H9 (cell line): ENCODE measurements at regions not wholly inside any gene's neighbourhood (a gene's known extent, or its start where the extent isn't known, plus 50 kb on each side); places are given as distances from the start of the nearest gene placed in this dataset.
"Not testable (repeated sequence)": the region's sequence is repeated elsewhere in the genome, so short reads cannot be mapped to it uniquely, and the experiment has no call there.

Experiments
- DNase-seq: peaks from one replicate; pipeline ENCODE4 v3.0.0-alpha.2; 2017
- H2AFZ ChIP-seq: one replicate; pipeline ENCODE4 v1.6.1; 2013; ENCODE audit warnings: mild to moderate bottlenecking, low read length, control low read depth, moderate library complexity
- H2AK5ac ChIP-seq: 2 replicates; pipeline ENCODE4 v1.6.1; 2013; ENCODE audit warnings: low read length, control low read depth, mixed read lengths; ENCODE audit not compliant: insufficient read length
- H2BK120ac ChIP-seq: one replicate; pipeline ENCODE4 v1.6.1; 2013; ENCODE audit warnings: low read depth, mild to moderate bottlenecking, low read length, control low read depth, inconsistent platforms; ENCODE audit not compliant: poor library complexity, severe bottlenecking
- H2BK12ac ChIP-seq: 2 replicates; pipeline ENCODE4 v1.6.1; 2013; ENCODE audit warnings: low read length, control low read depth, mixed read lengths, low read depth; ENCODE audit not compliant: insufficient read length
- H2BK15ac ChIP-seq: 2 replicates; pipeline ENCODE4 v1.6.1; 2013; ENCODE audit warnings: low read depth, low read length, control low read depth
- H2BK20ac ChIP-seq: one replicate; pipeline ENCODE4 v1.6.1; 2013; ENCODE audit warnings: low read depth, mild to moderate bottlenecking, low read length, control low read depth, inconsistent platforms; ENCODE audit not compliant: poor library complexity, severe bottlenecking
- H2BK5ac ChIP-seq: 2 replicates; pipeline ENCODE4 v1.6.1; 2013; ENCODE audit warnings: low read length, control low read depth, mixed read lengths; ENCODE audit not compliant: insufficient read length
- H3K14ac ChIP-seq: 2 replicates; pipeline ENCODE4 v1.6.1; 2013; ENCODE audit warnings: low read length, control low read depth; ENCODE audit not compliant: insufficient read depth
- H3K18ac ChIP-seq: 2 replicates; pipeline ENCODE4 v1.6.1; 2013; ENCODE audit warnings: low read depth, mild to moderate bottlenecking, mixed read lengths, low read length, control low read depth; ENCODE audit not compliant: insufficient read length
- H3K23ac ChIP-seq: 2 replicates; pipeline ENCODE4 v1.6.1; 2013; ENCODE audit warnings: low read length, control low read depth, mixed read lengths, low read depth; ENCODE audit not compliant: insufficient read length
- H3K23me2 ChIP-seq: 2 replicates; pipeline ENCODE4 v1.6.1; 2013; ENCODE audit warnings: low read depth, mild to moderate bottlenecking, mixed read lengths, low read length, control low read depth; ENCODE audit not compliant: insufficient read length, poor library complexity, severe bottlenecking
- H3K27ac ChIP-seq: 2 replicates; pipeline ENCODE4 v1.5.1; 2013; ENCODE audit warnings: low read length, control low read depth, mixed read lengths, low read depth; ENCODE audit not compliant: insufficient read length
- H3K27me3 ChIP-seq: 2 replicates; pipeline ENCODE4 v1.6.1; 2013; ENCODE audit warnings: low read length, control low read depth, inconsistent platforms; ENCODE audit not compliant: insufficient read depth
- H3K4ac ChIP-seq: 2 replicates; pipeline ENCODE4 v1.6.1; 2013; ENCODE audit warnings: low read depth, mild to moderate bottlenecking, control low read depth, inconsistent platforms, low read length, moderate library complexity
- H3K4me1 ChIP-seq: 2 replicates; pipeline ENCODE4 v1.6.1; 2013; ENCODE audit warnings: low read length, control low read depth, inconsistent platforms; ENCODE audit not compliant: insufficient read depth
- H3K4me2 ChIP-seq: 2 replicates; pipeline ENCODE4 v1.6.1; 2013; ENCODE audit warnings: low read length, control low read depth, mixed read lengths; ENCODE audit not compliant: insufficient read length, insufficient read depth
- H3K56ac ChIP-seq: 2 replicates; pipeline ENCODE4 v1.6.1; 2013; ENCODE audit warnings: low read depth, mild to moderate bottlenecking, mixed read lengths, low read length, control low read depth; ENCODE audit not compliant: insufficient read length
- H3K79me1 ChIP-seq: 2 replicates; pipeline ENCODE4 v1.6.1; 2013; ENCODE audit warnings: low read depth, mild to moderate bottlenecking, moderate library complexity, low read length, control low read depth, inconsistent platforms; ENCODE audit not compliant: insufficient read depth, poor library complexity, severe bottlenecking
- H3K79me2 ChIP-seq: 2 replicates; pipeline ENCODE4 v1.6.1; 2013; ENCODE audit warnings: low read length, control low read depth, inconsistent platforms; ENCODE audit not compliant: insufficient read depth
- H3K9ac ChIP-seq: 2 replicates; pipeline ENCODE4 v1.6.1; 2013; ENCODE audit warnings: low read length, control low read depth, mixed read lengths; ENCODE audit not compliant: insufficient read length; ENCODE audit errors: extremely low read depth
- H3K9me3 ChIP-seq: one replicate; pipeline ENCODE4 v1.6.1; 2013; ENCODE audit warnings: low read depth, low read length, inconsistent platforms; ENCODE audit not compliant: control insufficient read depth
- H3T11ph ChIP-seq: one replicate; pipeline ENCODE4 v1.6.1; 2013; ENCODE audit warnings: mild to moderate bottlenecking, low read length, control low read depth, inconsistent platforms
- H4K20me1 ChIP-seq: one replicate; pipeline ENCODE4 v1.6.1; 2013; ENCODE audit not compliant: control insufficient read depth, insufficient read length, insufficient read depth
- H4K5ac ChIP-seq: 2 replicates; pipeline ENCODE4 v1.6.1; 2013; ENCODE audit warnings: low read depth, mild to moderate bottlenecking, mixed read lengths, low read length, control low read depth; ENCODE audit not compliant: insufficient read length
- H4K8ac ChIP-seq: replicated peaks from 2 replicates; pipeline ENCODE4 v1.6.1; 2013; ENCODE audit warnings: low read length, control low read depth, mixed read lengths, low read depth; ENCODE audit not compliant: insufficient read length
- H4K91ac ChIP-seq: 2 replicates; pipeline ENCODE4 v1.6.1; 2013; ENCODE audit warnings: low read depth, mild to moderate bottlenecking, moderate library complexity, mixed read lengths, low read length, control low read depth; ENCODE audit not compliant: insufficient read length
- H3K27ac Mint-ChIP-seq, 3 experiments: 2 replicates in 2 of 3; 3 replicates in 1 of 3; pipeline ENCODE4 v1.8.0; 2020 to 2021; ENCODE audit warnings: mixed read lengths in 3 of 3, mild to moderate bottlenecking in 1 of 3, moderate library complexity in 1 of 3
- H3K27me3 Mint-ChIP-seq: 2 replicates; pipeline ENCODE4 v1.8.0; 2021; ENCODE audit warnings: low read depth, mild to moderate bottlenecking, moderate library complexity, mixed read lengths
- H3K36me3 Mint-ChIP-seq, 3 experiments: 2 replicates in 2 of 3; 3 replicates in 1 of 3; pipeline ENCODE4 v1.8.0; 2020 to 2021; ENCODE audit warnings: low read depth in 3 of 3, mixed read lengths in 3 of 3; ENCODE audit not compliant: insufficient read depth in 1 of 3
- H3K4me1 Mint-ChIP-seq, 2 experiments: 2 replicates each; pipeline ENCODE4 v1.8.0; 2020; ENCODE audit warnings: mixed read lengths in 2 of 2
- H3K4me3 Mint-ChIP-seq, 2 experiments: 2 replicates in 1 of 2; 3 replicates in 1 of 2; pipeline ENCODE4 v1.8.0; 2020 to 2021; ENCODE audit warnings: mild to moderate bottlenecking in 2 of 2, mixed read lengths in 2 of 2, moderate library complexity in 1 of 2
- H3K9me3 Mint-ChIP-seq, 2 experiments: 2 replicates in 1 of 2; 3 replicates in 1 of 2; pipeline ENCODE4 v1.8.0; 2020; ENCODE audit warnings: mild to moderate bottlenecking in 2 of 2, mixed read lengths in 2 of 2, moderate library complexity in 1 of 2
- WGBS: extraction: QIAGEN DNeasy Blood & Tissue Kit; methylation state at CpG from one replicate; pipeline ENCODE4 v1.1.7; 2013; ENCODE audit warnings: missing lambda C conversion rate, low lambda C conversion rate, mixed read lengths; ENCODE audit not compliant: insufficient read length; ENCODE audit errors: extremely low coverage; 5-methylcytosine and 5-hydroxymethylcytosine counted together

DNA sequence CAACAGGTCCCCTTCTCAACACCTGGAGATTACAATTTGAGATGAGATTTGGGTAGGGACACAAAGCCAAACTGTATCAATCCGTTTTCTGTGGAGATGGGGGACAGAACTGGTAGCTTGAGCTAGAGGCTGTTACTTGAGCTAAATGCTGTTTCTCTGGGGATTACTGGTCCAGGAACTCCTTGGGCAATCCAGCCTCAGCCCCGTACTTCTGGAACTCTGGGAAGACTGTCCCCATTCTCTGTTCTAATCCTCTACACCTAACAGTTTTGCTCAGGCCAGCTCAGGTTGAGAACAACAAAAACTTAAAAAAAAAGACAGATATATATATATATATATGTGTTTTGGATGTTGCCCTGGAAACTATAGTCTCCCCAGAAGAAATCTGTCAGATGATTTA, 255.0 kb downstream of the GOLGA6L6 start:
- not testable (repeated sequence) for H3K36me3 Mint-ChIP-seq, H3K56ac ChIP-seq, H3K4me1 Mint-ChIP-seq, H2BK15ac ChIP-seq, DNase-seq, H3K27me3 ChIP-seq, H3K9ac ChIP-seq, H3K79me1 ChIP-seq, H3K27ac ChIP-seq, H3K23ac ChIP-seq, H2AK5ac ChIP-seq, H2BK120ac ChIP-seq, H3K4me3 Mint-ChIP-seq, H3K4ac ChIP-seq, H2AFZ ChIP-seq, H3K79me2 ChIP-seq, H3K27me3 Mint-ChIP-seq, H2BK12ac ChIP-seq, H2BK20ac ChIP-seq, H3K27ac Mint-ChIP-seq, H3K14ac ChIP-seq, H3K4me1 ChIP-seq, H3K23me2 ChIP-seq, H3K4me2 ChIP-seq, H3K18ac ChIP-seq, H3K9me3 Mint-ChIP-seq, H4K8ac ChIP-seq, H3T11ph ChIP-seq, H2BK5ac ChIP-seq, H4K20me1 ChIP-seq, H4K5ac ChIP-seq, H4K91ac ChIP-seq
- H3K9me3 ChIP-seq: peaks cover 93% of the 10 kb centered on the region
- WGBS: no CpG with 5 or more reads among the region's 2 CpGs

DNA sequence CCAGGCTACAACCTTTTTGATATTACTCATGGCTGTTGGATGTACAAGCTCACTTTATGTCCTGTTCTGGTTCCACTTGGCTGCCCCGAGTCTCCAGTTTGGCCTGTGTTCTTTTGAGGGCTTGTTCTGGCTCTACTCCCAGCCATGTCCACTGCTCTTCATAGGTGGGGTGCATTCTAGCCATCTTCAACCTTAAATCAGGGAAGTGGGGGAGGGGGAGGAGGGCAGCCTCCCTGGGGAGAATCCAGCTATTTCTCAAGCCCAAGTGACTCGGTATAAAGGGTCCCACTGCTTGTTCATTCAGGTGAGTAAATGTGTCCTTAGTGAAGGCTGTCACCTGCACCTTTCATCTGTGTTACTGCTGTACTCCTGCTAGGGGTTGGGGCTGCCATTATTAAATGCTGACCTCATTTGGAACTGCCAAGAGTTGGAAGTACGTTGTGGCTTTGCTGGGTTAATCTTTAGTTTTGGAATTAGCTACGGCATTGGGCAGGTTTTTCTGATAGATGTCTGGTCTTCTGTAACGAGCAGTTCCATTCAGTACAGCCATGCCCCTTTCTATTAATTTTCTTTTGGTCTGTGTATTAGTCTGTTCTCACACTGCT, 255.8 kb downstream of the GOLGA6L6 start:
- not testable (repeated sequence) for H3K4me3 Mint-ChIP-seq, H2BK12ac ChIP-seq, H3K27me3 ChIP-seq, H4K8ac ChIP-seq, H4K91ac ChIP-seq, H3K4me1 ChIP-seq, H3K56ac ChIP-seq, H3K79me1 ChIP-seq, H3K18ac ChIP-seq, H4K20me1 ChIP-seq, H3K27me3 Mint-ChIP-seq, H3K27ac Mint-ChIP-seq, H2AFZ ChIP-seq, H3K9me3 Mint-ChIP-seq, H3K23me2 ChIP-seq, H2AK5ac ChIP-seq, H3K9ac ChIP-seq, H3K27ac ChIP-seq, H2BK15ac ChIP-seq, H2BK120ac ChIP-seq, H3K36me3 Mint-ChIP-seq, H3K4me1 Mint-ChIP-seq, H2BK20ac ChIP-seq, H2BK5ac ChIP-seq, H3K4me2 ChIP-seq, H3K14ac ChIP-seq, H3K79me2 ChIP-seq, H4K5ac ChIP-seq, H3K4ac ChIP-seq, H3K23ac ChIP-seq, H3T11ph ChIP-seq
- WGBS: no CpG with 5 or more reads among the region's 5 CpGs
- DNase-seq: peak; percentile 17
- peaks cover 94% of the 10 kb centered on the region for H3K9me3 ChIP-seq
